ENCODE measurements at regions not wholly inside any gene's neighbourhood (a gene's known extent, or its start where the extent isn't known, plus 50 kb on each side); places are given as distances from the start of the nearest gene placed in this dataset.

- no peak for ATAC-seq
- H3K27ac ChIP-seq, result no peak overlapping the region
- H3K27me3 ChIP-seq, result no peaks in the 10 kb centered on the region
- WGBS, 2 donors, result 95 to 97% methylated on average over 1 of the region's 1 CpG
- no peaks in the 10 kb centered on the region for H3K36me3 ChIP-seq
- H3K9me3 ChIP-seq, result no peaks in the 10 kb centered on the region
- no peak overlapping the region for H3K4me3 ChIP-seq
- no peak for TF ChIP-seq CTCF (IDR thresholded peaks at IDR 0.05)
- DNase-seq, result no peak
- intact Hi-C loops (cut with DNase I), result no loop called here
- H3K4me1 ChIP-seq, result peaks cover 12 to 50% (median 21%) of the 10 kb centered on the region in 9 donors
Observed at GRCh38 chr9:104987743-104988142, 59.8 kb upstream of the ABCA1 start.

- no peak for DNase-seq
- H3K36me3 ChIP-seq, result no peaks in the 10 kb centered on the region
- TF ChIP-seq CTCF (IDR thresholded peaks at IDR 0.05), result no peak
- H3K4me3 ChIP-seq, result no peak overlapping the region
- no peaks in the 10 kb centered on the region for H3K27me3 ChIP-seq
- no peaks in the 10 kb centered on the region for H3K9me3 ChIP-seq
- 69 to 84% methylated on average over 2 of the region's 2 CpGs for WGBS, 2 donors
- ATAC-seq, result no peak
- intact Hi-C loops (cut with DNase I), result no loop called here
- H3K4me1 ChIP-seq, result peaks cover 19 to 58% (median 29%) of the 10 kb centered on the region in 9 donors
- no peak overlapping the region for H3K27ac ChIP-seq
Observed at GRCh38 chr9:104988539-104988938, 60.6 kb upstream of the ABCA1 start.

GRCh38 chr9:104991144-104991953, 63.4 kb upstream of the ABCA1 start:
- DNase-seq (peak; percentile 90 to 93), ATAC-seq (peak; percentile 85 to 93 (median 89))
- H3K27ac ChIP-seq, result peak overlapping the region; percentile 87 to 97 (median 94)
- H3K36me3 ChIP-seq, result no peaks in the 10 kb centered on the region
- peak in 1 of 9 donors; percentile 5 for TF ChIP-seq CTCF (IDR thresholded peaks at IDR 0.05)
- peak overlapping the region; percentile 46 to 70 (median 66) for H3K4me3 ChIP-seq
- intact Hi-C loops (cut with DNase I), result loop anchor here in 5 of 10 donors (1.0 to 10.0 kb wide), 10 partner anchors 22 to 166 kb away; partner anchors contain the start of gene ABCA1 (in 2 of the 5)
- WGBS, 2 donors, result 0% methylated on average over 63 of the region's 63 CpGs
- H3K4me1 ChIP-seq, result peaks cover 19 to 58% (median 38%) of the 10 kb centered on the region in 9 donors
- H3K9me3 ChIP-seq, result no peaks in the 10 kb centered on the region
- no peaks in the 10 kb centered on the region for H3K27me3 ChIP-seq

- Histone ChIP-seq H3K4me3 (peak overlapping the region in 1 of 10 donors; percentile 0), H3K9me3 (no peaks in the 10 kb centered on the region), H3K27me3 (no peaks in the 10 kb centered on the region), H3K36me3 (no peaks in the 10 kb centered on the region), H3K4me1 (peaks cover 19 to 58% (median 38%) of the 10 kb centered on the region in 9 donors), H3K27ac (peak overlapping the region; percentile 87 to 97 (median 94))
- 39 to 49% methylated on average over 5 of the region's 5 CpGs for WGBS, 2 donors
- no peak for TF ChIP-seq CTCF (IDR thresholded peaks at IDR 0.05)
- DNase-seq, result no peak
- peak in 1 of 8 donors; percentile 7 for ATAC-seq
- intact Hi-C loops (cut with DNase I), result loop anchor here in 5 of 10 donors (2.0 to 10.0 kb wide), 7 partner anchors 24 to 165 kb away; partner anchors contain the start of gene ABCA1 (in 1 of the 5)
Observed at GRCh38 chr9:104992659-104993058, 64.7 kb upstream of the ABCA1 start.
